ENCODE measurements at regions not wholly inside any gene's neighbourhood (a gene's known extent, or its start where the extent isn't known, plus 50 kb on each side); places are given as distances from the start of the nearest gene placed in this dataset.

DNA sequence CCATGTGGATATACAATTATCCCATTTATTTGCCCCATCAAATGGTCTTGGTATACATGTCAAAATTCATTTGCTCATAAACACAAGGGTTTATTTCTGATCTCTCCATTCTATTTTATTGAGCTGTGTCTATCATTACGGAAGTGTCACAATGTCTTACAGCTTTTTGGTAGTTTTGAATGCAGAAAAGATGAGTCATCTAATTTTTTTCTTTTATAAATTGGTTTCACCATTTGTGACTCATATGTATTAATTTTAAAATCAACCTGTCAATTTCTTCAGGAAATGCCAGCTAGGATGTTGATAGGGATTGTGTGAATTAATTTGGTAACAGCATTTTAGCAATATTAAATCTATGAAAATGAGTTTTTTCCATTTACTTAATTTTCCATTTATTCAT, 2549.4 kb downstream of the PCDH9 start:
- Histone ChIP-seq H3K9me3 (ENCODE audit: insufficient read depth, low read length) (peaks cover 4% of the 10 kb centered on the region; the same call in 1 of the 2 replicates), H3K4me3 (ENCODE audit: insufficient read depth, low read length, poor library complexity, severe bottlenecking) (no peak overlapping the region), H3K4me2 (ENCODE audit: low read depth, low read length, poor library complexity, severe bottlenecking) (no peak overlapping the region), H2AFZ (ENCODE audit: low read depth, low read length, severe bottlenecking) (no peak overlapping the region), H3K36me3 (ENCODE audit: low read length) (no peaks in the 10 kb centered on the region; the same call in 1 of the 2 replicates), H3K9ac (ENCODE audit: low read length) (no peak overlapping the region), H3K9me2 (replicated peaks; ENCODE audit: insufficient read depth, low read length) (no peaks in the 10 kb centered on the region), H3K27ac (ENCODE audit: low read depth, low read length) (no peak overlapping the region), H4K20me1 (ENCODE audit: low read depth, low read length) (no peaks in the 10 kb centered on the region), H3K27me3 (ENCODE audit: low read length) (no peaks in the 10 kb centered on the region), H3F3A (ENCODE audit: insufficient read depth) (no peaks in the 10 kb centered on the region), H3K79me2 (ENCODE audit: insufficient read depth, low read length) (no peaks in the 10 kb centered on the region)
- no peak for TF ChIP-seq EZH2phosphoT487 (conservative IDR thresholded peaks at IDR 0.05; ENCODE audit: low read length)
- TF ChIP-seq, protein P1, sequence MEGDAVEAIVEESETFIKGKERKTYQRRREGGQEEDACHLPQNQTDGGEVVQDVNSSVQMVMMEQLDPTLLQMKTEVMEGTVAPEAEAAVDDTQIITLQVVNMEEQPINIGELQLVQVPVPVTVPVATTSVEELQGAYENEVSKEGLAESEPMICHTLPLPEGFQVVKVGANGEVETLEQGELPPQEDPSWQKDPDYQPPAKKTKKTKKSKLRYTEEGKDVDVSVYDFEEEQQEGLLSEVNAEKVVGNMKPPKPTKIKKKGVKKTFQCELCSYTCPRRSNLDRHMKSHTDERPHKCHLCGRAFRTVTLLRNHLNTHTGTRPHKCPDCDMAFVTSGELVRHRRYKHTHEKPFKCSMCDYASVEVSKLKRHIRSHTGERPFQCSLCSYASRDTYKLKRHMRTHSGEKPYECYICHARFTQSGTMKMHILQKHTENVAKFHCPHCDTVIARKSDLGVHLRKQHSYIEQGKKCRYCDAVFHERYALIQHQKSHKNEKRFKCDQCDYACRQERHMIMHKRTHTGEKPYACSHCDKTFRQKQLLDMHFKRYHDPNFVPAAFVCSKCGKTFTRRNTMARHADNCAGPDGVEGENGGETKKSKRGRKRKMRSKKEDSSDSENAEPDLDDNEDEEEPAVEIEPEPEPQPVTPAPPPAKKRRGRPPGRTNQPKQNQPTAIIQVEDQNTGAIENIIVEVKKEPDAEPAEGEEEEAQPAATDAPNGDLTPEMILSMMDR (IDR thresholded peaks at IDR 0.05; ENCODE audit: insufficient read depth, low read length, poor library complexity, severe bottlenecking): no peak

DNA sequence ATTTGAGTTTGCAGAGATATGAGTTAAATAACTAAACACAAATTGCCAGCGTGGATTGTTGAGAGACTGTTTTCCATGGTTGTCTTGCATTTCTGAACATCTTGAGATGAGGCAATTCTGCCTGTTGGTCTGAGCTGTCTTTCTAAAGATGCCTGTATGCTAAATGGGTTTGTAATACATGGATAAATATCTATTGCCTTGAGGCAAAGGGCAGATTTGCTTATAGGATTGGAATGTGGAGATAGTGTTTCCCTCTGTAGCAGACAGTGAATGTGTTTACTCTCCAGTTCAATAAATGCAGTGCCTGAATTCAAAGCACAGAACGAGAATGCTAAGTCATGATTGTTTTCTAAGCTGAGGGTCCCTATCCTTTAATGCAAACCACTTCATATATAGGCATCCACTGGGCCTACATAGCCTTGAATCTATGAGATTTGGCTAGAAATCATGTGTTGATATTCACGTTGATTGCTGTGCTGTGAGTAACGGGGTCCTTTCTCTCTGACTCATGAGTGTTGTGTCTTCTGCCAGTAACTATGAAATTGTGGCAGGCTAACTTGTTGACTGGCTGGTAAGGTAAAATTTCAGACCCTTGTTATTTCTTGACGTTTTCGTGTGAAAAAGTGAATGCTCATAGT, 2554.8 kb downstream of the PCDH9 start:
- Histone ChIP-seq H2AFZ (ENCODE audit: low read depth, low read length, severe bottlenecking) (peak overlapping the region; percentile 99), H4K20me1 (ENCODE audit: low read depth, low read length) (no peaks in the 10 kb centered on the region), H3K36me3 (ENCODE audit: low read length) (no peaks in the 10 kb centered on the region; the same call in 1 of the 2 replicates), H3K4me2 (ENCODE audit: low read depth, low read length, poor library complexity, severe bottlenecking) (no peak overlapping the region), H3K27me3 (ENCODE audit: low read length) (no peaks in the 10 kb centered on the region), H3K9me3 (ENCODE audit: insufficient read depth, low read length) (no peaks in the 10 kb centered on the region; the same call in 1 of the 2 replicates), H3F3A (ENCODE audit: insufficient read depth) (no peaks in the 10 kb centered on the region), H3K4me3 (ENCODE audit: insufficient read depth, low read length, poor library complexity, severe bottlenecking) (no peak overlapping the region), H3K9me2 (replicated peaks; ENCODE audit: insufficient read depth, low read length) (no peaks in the 10 kb centered on the region), H3K9ac (ENCODE audit: low read length) (no peak overlapping the region), H3K79me2 (ENCODE audit: insufficient read depth, low read length) (no peaks in the 10 kb centered on the region), H3K27ac (ENCODE audit: low read depth, low read length) (no peak overlapping the region)
- TF ChIP-seq, protein P1 (IDR thresholded peaks at IDR 0.05; ENCODE audit: insufficient read depth, low read length, poor library complexity, severe bottlenecking): no peak
- TF ChIP-seq EZH2phosphoT487 (conservative IDR thresholded peaks at IDR 0.05; ENCODE audit: low read length): no peak

DNA sequence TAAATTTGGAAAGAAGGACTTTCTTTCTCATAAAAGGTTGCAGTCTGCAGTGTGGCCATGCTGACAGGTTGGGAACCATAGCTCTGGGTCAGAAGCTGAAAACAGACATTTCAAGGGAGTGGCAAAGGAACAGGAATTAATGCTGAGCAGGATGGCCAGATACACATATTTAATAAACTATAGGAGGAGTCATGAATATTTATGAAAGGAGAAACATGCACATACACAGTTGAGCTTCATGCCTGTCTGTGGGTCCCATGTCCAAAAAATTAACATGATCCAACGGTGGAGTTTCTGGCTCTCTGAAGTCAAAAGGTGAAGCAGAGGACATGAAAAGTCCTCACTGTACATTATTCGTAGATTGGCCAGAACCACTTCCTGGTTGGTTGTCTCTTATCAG, 2556.0 kb downstream of the PCDH9 start:
- H3K79me2 ChIP-seq (ENCODE audit: insufficient read depth, low read length): no peaks in the 10 kb centered on the region
- H3K4me2 ChIP-seq (ENCODE audit: low read depth, low read length, poor library complexity, severe bottlenecking): no peak overlapping the region
- no peaks in the 10 kb centered on the region; the same call in 1 of the 2 replicates for H3K36me3 ChIP-seq (ENCODE audit: low read length)
- peak overlapping the region; percentile 99 for H2AFZ ChIP-seq (ENCODE audit: low read depth, low read length, severe bottlenecking)
- no peak overlapping the region for H3K4me3 ChIP-seq (ENCODE audit: insufficient read depth, low read length, poor library complexity, severe bottlenecking)
- no peaks in the 10 kb centered on the region for H4K20me1 ChIP-seq (ENCODE audit: low read depth, low read length)
- no peaks in the 10 kb centered on the region for H3F3A ChIP-seq (ENCODE audit: insufficient read depth)
- no peaks in the 10 kb centered on the region; the same call in 1 of the 2 replicates for H3K9me3 ChIP-seq (ENCODE audit: insufficient read depth, low read length)
- TF ChIP-seq EZH2phosphoT487 (conservative IDR thresholded peaks at IDR 0.05; ENCODE audit: low read length): no peak
- no peak overlapping the region for H3K9ac ChIP-seq (ENCODE audit: low read length)
- no peaks in the 10 kb centered on the region for H3K27me3 ChIP-seq (ENCODE audit: low read length)
- no peak overlapping the region for H3K27ac ChIP-seq (ENCODE audit: low read depth, low read length)
- no peaks in the 10 kb centered on the region for H3K9me2 ChIP-seq (replicated peaks; ENCODE audit: insufficient read depth, low read length)

DNA sequence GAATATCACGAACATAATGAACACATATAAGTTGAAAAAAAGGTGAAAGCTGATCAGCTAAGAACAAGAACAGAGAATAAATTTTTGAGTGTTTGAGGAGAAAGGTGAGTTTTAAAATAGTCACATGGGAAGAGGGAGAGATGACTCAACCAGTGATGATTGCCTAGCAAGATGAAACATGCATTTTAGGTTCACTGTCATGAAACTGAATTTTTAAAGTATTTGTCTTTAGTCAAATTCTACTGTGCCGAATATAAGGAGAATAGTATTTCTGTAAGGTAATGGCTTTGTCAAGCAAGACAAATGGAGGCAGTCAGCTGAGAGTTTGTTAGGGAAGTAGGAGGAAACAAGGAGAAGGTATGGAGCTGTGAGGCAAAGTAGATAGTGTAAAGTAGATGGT, 2557.4 kb downstream of the PCDH9 start:
- H3K79me2 ChIP-seq (ENCODE audit: insufficient read depth, low read length): no peaks in the 10 kb centered on the region
- H3K9me2 ChIP-seq (replicated peaks; ENCODE audit: insufficient read depth, low read length): no peaks in the 10 kb centered on the region
- H2AFZ ChIP-seq (ENCODE audit: low read depth, low read length, severe bottlenecking): no peak overlapping the region
- no peak overlapping the region for H3K4me2 ChIP-seq (ENCODE audit: low read depth, low read length, poor library complexity, severe bottlenecking)
- H3K4me3 ChIP-seq (ENCODE audit: insufficient read depth, low read length, poor library complexity, severe bottlenecking): no peak overlapping the region
- H3K27me3 ChIP-seq (ENCODE audit: low read length): no peaks in the 10 kb centered on the region
- H3K9ac ChIP-seq (ENCODE audit: low read length): no peak overlapping the region
- H4K20me1 ChIP-seq (ENCODE audit: low read depth, low read length): no peaks in the 10 kb centered on the region
- no peaks in the 10 kb centered on the region; the same call in 1 of the 2 replicates for H3K36me3 ChIP-seq (ENCODE audit: low read length)
- H3K9me3 ChIP-seq (ENCODE audit: insufficient read depth, low read length): no peaks in the 10 kb centered on the region; the same call in 1 of the 2 replicates
- no peak overlapping the region for H3K27ac ChIP-seq (ENCODE audit: low read depth, low read length)
- H3F3A ChIP-seq (ENCODE audit: insufficient read depth): no peaks in the 10 kb centered on the region
- TF ChIP-seq, protein P1 (IDR thresholded peaks at IDR 0.05; ENCODE audit: insufficient read depth, low read length, poor library complexity, severe bottlenecking): no peak
- TF ChIP-seq EZH2phosphoT487 (conservative IDR thresholded peaks at IDR 0.05; ENCODE audit: low read length): no peak

All from SU-DHL-6 (cell line).